OCI-LY7 (cell line): ENCODE measurements at regions not wholly inside any gene's neighbourhood (a gene's known extent, or its start where the extent isn't known, plus 50 kb on each side); places are given as distances from the start of the nearest gene placed in this dataset.

ENCODE experiments used
- BruUV-seq: library from RNA; stranded (reverse); fragments of 400-500 nt; replicated peaks from 2 replicates; lab custom pipeline; 2021; lab: Mats Ljungman, UMichigan
- CTCF ChIA-PET: fragments of 300-600 bp; sonication (Branson Sonifier 250); formaldehyde crosslinking; loops from one replicate; lab custom pipeline; 2022; ENCODE audit warnings: antibody characterized with exemption; ENCODE audit not compliant: unreplicated experiment; lab: Charles Lee
- POLR2A ChIA-PET: fragments of 300-600 bp; sonication (Branson Sonifier 250); formaldehyde crosslinking; loops from one replicate; lab custom pipeline; 2022; ENCODE audit warnings: antibody characterized with exemption; lab: Charles Lee
- DNase-seq: peaks from one replicate; pipeline ENCODE4 v3.0.0-alpha.2; 2015; ENCODE audit warnings: low spot score
- H2AFZ ChIP-seq: fragments of 200-600 bp; sonication (generic), shearing (Covaris generic); 2 replicates; pipeline ENCODE4 v1.6.1; 2014; ENCODE audit warnings: mild to moderate bottlenecking, antibody characterized with exemption, low read length, moderate library complexity
- H3K27ac ChIP-seq: fragments of 200-600 bp; sonication (generic); 2 replicates; pipeline ENCODE4 v1.5.1; 2014; ENCODE audit warnings: mixed run types, low read depth, mild to moderate bottlenecking, moderate library complexity, low read length, inconsistent platforms; ENCODE audit not compliant: poor library complexity, severe bottlenecking
- H3K36me3 ChIP-seq: fragments of 200-600 bp; sonication (generic); 2 replicates; pipeline ENCODE4 v1.6.1; 2014; ENCODE audit warnings: mild to moderate bottlenecking, antibody characterized with exemption, low read length, moderate library complexity, mixed read lengths; ENCODE audit not compliant: insufficient read depth
- H3K4me1 ChIP-seq: fragments of 200-600 bp; sonication (generic); 2 replicates; pipeline ENCODE4 v1.5.1; 2014; ENCODE audit warnings: mild to moderate bottlenecking, low read length; ENCODE audit not compliant: insufficient read depth, poor library complexity, severe bottlenecking
- H3K4me2 ChIP-seq: fragments of 200-600 bp; sonication (generic); 2 replicates; pipeline ENCODE4 v1.6.1; 2014; ENCODE audit warnings: mild to moderate bottlenecking, low read length
- H3K4me3 ChIP-seq: fragments of 200-600 bp; sonication (generic); 2 replicates; pipeline ENCODE4 v1.5.1; 2014; ENCODE audit warnings: mild to moderate bottlenecking, low read depth, low read length; ENCODE audit not compliant: poor library complexity, severe bottlenecking
- H3K79me2 ChIP-seq: fragments of 200-600 bp; sonication (generic); 2 replicates; pipeline ENCODE4 v1.6.1; 2016; ENCODE audit warnings: low read depth, mild to moderate bottlenecking, low read length, moderate library complexity, mixed read lengths; ENCODE audit not compliant: insufficient read depth
- H3K9me2 ChIP-seq: fragments of 200-600 bp; sonication (generic); 2 replicates; pipeline ENCODE4 v1.6.1; 2016; ENCODE audit warnings: mild to moderate bottlenecking, low read length, mixed read lengths; ENCODE audit not compliant: insufficient read depth
- H3K9me3 ChIP-seq: fragments of 200-600 bp; sonication (generic); 2 replicates; pipeline ENCODE4 v1.6.1; 2014; ENCODE audit warnings: mild to moderate bottlenecking, mixed run types, low read length, mixed read lengths
- H4K20me1 ChIP-seq: fragments of 200-600 bp; sonication (generic); 2 replicates; pipeline ENCODE4 v1.6.1; 2014; ENCODE audit warnings: mild to moderate bottlenecking, antibody characterized with exemption, low read length, moderate library complexity, mixed read lengths; ENCODE audit not compliant: insufficient read depth
- CTCF ChIP-seq: fragments of 200-600 bp; sonication (generic); conservative IDR thresholded peaks from 2 replicates; pipeline ENCODE4 v1.5.1; 2014; ENCODE audit warnings: mild to moderate bottlenecking, antibody characterized with exemption, low read length, moderate library complexity, mixed read lengths
- EZH2phosphoT487 ChIP-seq: fragments of 200-600 bp; sonication (generic); IDR thresholded peaks from 2 replicates; pipeline ENCODE4 v1.6.1; 2018; ENCODE audit warnings: low read depth, borderline replicate concordance, mild to moderate bottlenecking, mixed run types, antibody characterized with exemption, low read length, moderate library complexity, mixed read lengths
- intact Hi-C: fragments of 100-400 bp; cut with micrococcal nuclease; formaldehyde crosslinking; loops from one replicate; pipeline ENCODE4 v1.10.0; 2022; ENCODE audit not compliant: unreplicated experiment

DNA sequence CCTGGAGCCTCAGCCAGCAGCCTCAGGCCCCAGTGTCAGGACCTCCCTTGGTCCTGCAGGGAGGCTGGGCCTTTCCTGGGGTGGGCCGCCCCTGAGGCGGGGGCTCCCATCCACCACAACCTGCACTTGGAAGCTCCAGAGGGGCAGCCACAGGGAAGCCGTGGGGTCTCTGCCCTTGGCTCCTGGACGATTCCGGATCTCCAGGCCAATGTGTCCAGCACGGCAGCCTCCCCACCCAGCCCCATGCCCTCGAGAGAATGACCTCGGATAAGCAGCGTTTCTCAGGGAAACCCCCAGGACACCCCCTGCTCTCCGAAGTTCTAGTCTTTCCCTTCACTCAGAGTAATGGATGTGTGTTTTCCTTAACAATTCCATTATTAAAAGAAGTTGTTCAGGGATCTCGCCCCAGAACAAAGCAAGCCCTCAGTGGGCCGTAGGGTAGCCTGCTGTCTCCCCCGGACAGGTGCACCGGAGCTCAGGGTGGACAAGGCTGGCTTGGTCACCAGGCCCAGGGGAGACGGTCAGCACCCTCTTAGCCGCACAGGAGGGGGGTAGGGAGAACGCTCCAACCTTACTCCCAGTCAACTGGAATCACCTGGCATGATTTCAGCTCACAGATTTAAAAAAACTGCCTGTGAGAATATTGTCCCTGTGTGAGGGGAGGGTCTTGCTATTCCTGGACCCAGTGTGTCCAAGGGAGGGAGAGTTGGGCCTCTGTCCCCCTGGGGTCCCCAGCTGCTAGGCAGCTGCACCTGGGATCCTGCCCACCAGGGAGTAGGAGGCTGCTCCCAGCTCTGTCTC lies 72.2 kb upstream of the OTOS start:
- Histone ChIP-seq H2AFZ (no peak overlapping the region), H3K36me3 (no peaks in the 10 kb centered on the region), H3K9me2 (no peaks in the 10 kb centered on the region), H3K4me1 (no peaks in the 10 kb centered on the region), H3K4me3 (no peak overlapping the region), H3K9me3 (no peaks in the 10 kb centered on the region), H4K20me1 (no peaks in the 10 kb centered on the region), H3K27ac (no peak overlapping the region), H3K4me2 (no peak overlapping the region), H3K79me2 (no peaks in the 10 kb centered on the region)
- CTCF ChIA-PET: no interaction called here
- TF ChIP-seq EZH2phosphoT487 (no peak), CTCF (no peak)
- intact Hi-C loops: no loop called here
- no peak for DNase-seq
- POLR2A ChIA-PET: no interaction called here
- no TSS peak for BruUV-seq

- Histone ChIP-seq H3K36me3 (no peaks in the 10 kb centered on the region), H3K4me1 (no peaks in the 10 kb centered on the region), H3K27ac (no peak overlapping the region), H3K4me3 (no peak overlapping the region), H4K20me1 (no peaks in the 10 kb centered on the region), H3K4me2 (no peak overlapping the region), H3K79me2 (no peaks in the 10 kb centered on the region), H3K9me3 (no peaks in the 10 kb centered on the region), H2AFZ (no peak overlapping the region), H3K9me2 (no peaks in the 10 kb centered on the region)
- DNase-seq: no peak
- no TSS peak for BruUV-seq
- TF ChIP-seq CTCF: no peak
- no peak for TF ChIP-seq EZH2phosphoT487
- CTCF ChIA-PET: no interaction called here
- intact Hi-C loops: no loop called here
- POLR2A ChIA-PET: no interaction called here
Observed at GRCh38 chr2:240213226-240213475, 72.7 kb upstream of the OTOS start.
